ENCODE measurements at regions not wholly inside any gene's neighbourhood (a gene's known extent, or its start where the extent isn't known, plus 50 kb on each side); places are given as distances from the start of the nearest gene placed in this dataset.

- TF ChIP-seq EZH2 (IDR thresholded peaks at IDR 0.05; ENCODE audit: borderline replicate concordance) (no peak), CTCF (IDR thresholded peaks at IDR 0.05; ENCODE audit: poor library complexity) (peak; percentile 80)
Observed at GRCh38 chr12:30847259-30847658, 79.3 kb upstream of the TSPAN11 start.

Data from hepatocyte (in vitro differentiated cells).